SK-N-SH (cell line): ENCODE measurements at regions not wholly inside any gene's neighbourhood (a gene's known extent, or its start where the extent isn't known, plus 50 kb on each side); places are given as distances from the start of the nearest gene placed in this dataset.

ENCODE experiments used
- CTCF ChIA-PET: fragments of 300-600, 350-600 bp; formaldehyde crosslinking; extraction: SDS; loops from one replicate; lab custom pipeline; 2021; lab: Yijun Ruan, JAX
- POLR2A ChIA-PET: fragments of 350-600 bp; sonication (Branson Sonifier 250); formaldehyde crosslinking; extraction: SDS; loops from one replicate; lab custom pipeline; 2020; ENCODE audit warnings: antibody characterized with exemption, inconsistent platforms; lab: Yijun Ruan, JAX
- DNase-seq: peaks from one replicate; pipeline ENCODE4 v3.0.0; 2012
- H2AFZ ChIP-seq: fragments of 200-600 bp; sonication (generic); 2 replicates; pipeline ENCODE4 v1.8.1; 2016; ENCODE audit warnings: antibody characterized with exemption, mild to moderate bottlenecking, low read depth
- H3F3A ChIP-seq: fragments of 200-600 bp; sonication (generic); replicated peaks from 2 replicates; pipeline ENCODE3; 2016; ENCODE audit warnings: antibody characterized with exemption, mild to moderate bottlenecking; ENCODE audit not compliant: insufficient read depth
- H3K27ac ChIP-seq, 2 experiments: fragments of 200-500 bp in 1 of 2; fragments of 200-600 bp in 1 of 2; sonication (Bioruptor generic) in 1 of 2; sonication (generic), shearing (Covaris generic) in 1 of 2; 2 replicates each; pipeline versions ENCODE4 v1.5.1 to v1.6.1; 2014 to 2016; ENCODE audit warnings: low read depth in 2 of 2, inconsistent platforms in 1 of 2, low read length in 1 of 2, mild to moderate bottlenecking in 1 of 2, mixed read lengths in 1 of 2
- H3K27me3 ChIP-seq: fragments of 200-600 bp; sonication (generic), shearing (Covaris generic); 2 replicates; pipeline ENCODE4 v1.6.1; 2016; ENCODE audit warnings: mixed run types; ENCODE audit not compliant: insufficient read depth
- H3K36me3 ChIP-seq, 2 experiments: fragments of 200-500 bp in 1 of 2; fragments of 200-600 bp in 1 of 2; sonication (Bioruptor generic) in 1 of 2; sonication (generic) in 1 of 2; replicated peaks in 1 of 2; 2 replicates each; pipeline versions ENCODE3 to v1.5.1; 2014 to 2016; ENCODE audit warnings: low read length in 1 of 2, mild to moderate bottlenecking in 1 of 2; ENCODE audit not compliant: insufficient read depth in 2 of 2, control insufficient read depth in 1 of 2
- H3K4me1 ChIP-seq, 2 experiments: fragments of 200-500 bp in 1 of 2; fragments of 200-600 bp in 1 of 2; sonication (Bioruptor generic) in 1 of 2; sonication (generic), shearing (Covaris generic) in 1 of 2; 2 replicates each; pipeline versions ENCODE4 v1.5.1 to v1.6.1; 2014 to 2016; ENCODE audit warnings: low read depth in 1 of 2, low read length in 1 of 2, mixed run types in 1 of 2; ENCODE audit not compliant: insufficient read depth in 2 of 2, control insufficient read depth in 1 of 2
- H3K4me2 ChIP-seq: fragments of 200-600 bp; sonication (generic), shearing (Covaris generic); 2 replicates; pipeline ENCODE4 v1.6.1; 2017; ENCODE audit warnings: mixed run types
- H3K4me3 ChIP-seq, 2 experiments: fragments of 200-500 bp in 1 of 2; fragments of 200-600 bp in 1 of 2; sonication (Bioruptor generic) in 1 of 2; sonication (generic), shearing (Covaris generic) in 1 of 2; 2 replicates each; pipeline versions ENCODE4 v1.5.1 to v1.8.1; 2014 to 2016; ENCODE audit warnings: low read depth in 2 of 2, inconsistent platforms in 1 of 2, low read length in 1 of 2, mild to moderate bottlenecking in 1 of 2, mixed read lengths in 1 of 2, moderate library complexity in 1 of 2
- H3K79me2 ChIP-seq: fragments of 200-600 bp; sonication (generic); 2 replicates; pipeline ENCODE4 v1.8.1; 2017; ENCODE audit warnings: mild to moderate bottlenecking; ENCODE audit not compliant: insufficient read depth
- H3K9ac ChIP-seq: fragments of 200-600 bp; sonication (generic); 2 replicates; pipeline ENCODE4 v1.6.1; 2017; ENCODE audit warnings: mixed run types
- H3K9me2 ChIP-seq: fragments of 200-600 bp; sonication (generic); 2 replicates; pipeline ENCODE4 v1.6.1; 2017; ENCODE audit warnings: mixed run types
- H3K9me3 ChIP-seq: fragments of 200-600 bp; sonication (generic); 2 replicates; pipeline ENCODE4 v1.6.1; 2017; ENCODE audit warnings: mixed run types, mild to moderate bottlenecking, moderate library complexity
- H4K20me1 ChIP-seq: fragments of 200-600 bp; sonication (generic); 2 replicates; pipeline ENCODE4 v1.6.1; 2017; ENCODE audit warnings: mild to moderate bottlenecking, mixed run types; ENCODE audit not compliant: insufficient read depth
- EP300 ChIP-seq, 2 experiments: IDR thresholded peaks; 2 replicates each; pipeline versions ENCODE4 v1.4.0 to v1.6.1; 2012; ENCODE audit warnings: borderline replicate concordance in 1 of 2, low read depth in 1 of 2, low read length in 1 of 2
- FOXJ3 ChIP-seq: sonication (generic); formaldehyde crosslinking; IDR thresholded peaks from 2 replicates; pipeline ENCODE4 v1.5.1; 2020; ENCODE audit warnings: mild to moderate bottlenecking, missing genetic modification reagents
- FOXM1 ChIP-seq: IDR thresholded peaks from 2 replicates; pipeline ENCODE4 v1.4.0; 2012; ENCODE audit warnings: low read depth, mild to moderate bottlenecking
- GATA2 ChIP-seq: sonication (generic); formaldehyde crosslinking; IDR thresholded peaks from 2 replicates; pipeline ENCODE4 v1.5.0; 2020; ENCODE audit warnings: mild to moderate bottlenecking, missing genetic modification reagents
- PBX3 ChIP-seq: IDR thresholded peaks from 2 replicates; pipeline ENCODE4; 2012
- RAD21 ChIP-seq: IDR thresholded peaks from 2 replicates; pipeline ENCODE4 v1.6.1; 2012; ENCODE audit warnings: mild to moderate bottlenecking, low read length
- RXRA ChIP-seq: IDR thresholded peaks from 2 replicates; pipeline ENCODE4 v1.4.0; 2012; ENCODE audit warnings: low read depth, mild to moderate bottlenecking, borderline replicate concordance
- SMC3 ChIP-seq: IDR thresholded peaks from 2 replicates; pipeline ENCODE4 v1.6.1; 2012; ENCODE audit warnings: low read depth, low read length, improper control_type of control experiment
- TCF12 ChIP-seq: IDR thresholded peaks from 2 replicates; pipeline ENCODE4 v1.4.0; 2012
- TEAD4 ChIP-seq: IDR thresholded peaks from 2 replicates; pipeline ENCODE4 v1.4.0; 2012; ENCODE audit warnings: mild to moderate bottlenecking, borderline replicate concordance; ENCODE audit not compliant: insufficient read depth
- USF2 ChIP-seq: fragments of 150-350 bp; IDR thresholded peaks from 2 replicates; pipeline ENCODE4 v1.6.1; 2017; ENCODE audit warnings: antibody characterized with exemption, low read length, low read depth, borderline replicate concordance
- WGBS: methylation state at CpG from one replicate; pipeline ENCODE4 v1.1.6; 2017; ENCODE audit warnings: low lambda C conversion rate; 5-methylcytosine and 5-hydroxymethylcytosine counted together

GRCh38 chr5:126055348-126055729, 367.9 kb upstream of the GRAMD2B start:
- CTCF ChIA-PET = interaction anchor here (1.2 kb wide), 1 partner anchor 234 kb away, joined by 3 read pairs; no protein-coding TSS in a partner anchor
- TF ChIP-seq RXRA (no peak), GATA2 (CRISPR knock-in tag) (peak; percentile 60), EP300 (IDR thresholded peaks at IDR 0.05; ENCODE audit: borderline replicate concordance in 1 of 2, low read depth in 1 of 2, low read length in 1 of 2) (peak in 1 of 2 experiments; percentile 62; a peak in 1 of 4 replicates), PBX3 (0 out of 2 replicates have a peak, but pooled peaks have one; percentile 36)
- DNase-seq = peak; percentile 21

DNA sequence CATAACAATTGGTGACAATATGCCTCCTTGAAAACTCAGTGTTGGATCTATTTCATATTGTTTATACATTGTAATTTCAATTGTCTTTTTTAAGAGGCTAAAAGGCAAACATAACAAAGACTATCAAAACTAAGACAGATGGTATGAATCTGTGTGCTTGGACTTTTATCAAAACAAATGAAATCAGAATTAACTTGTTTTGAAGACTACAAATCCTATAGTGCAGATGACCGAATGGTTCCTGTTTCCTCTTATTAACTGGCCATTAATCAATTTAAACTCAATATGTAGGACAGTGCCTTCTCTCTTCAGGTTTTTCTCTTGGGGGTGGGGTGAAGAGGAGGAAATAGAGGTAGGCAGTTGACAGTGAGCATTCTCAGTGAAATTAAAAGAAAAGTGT, 366.9 kb upstream of the GRAMD2B start:
- Histone ChIP-seq H3K4me1 (peaks cover 0 to 24% of the 10 kb centered on the region in 2 experiments; a peak in 2 of 4 replicates), H3K4me2 (no peak overlapping the region), H3K4me3 (no peak overlapping the region), H2AFZ (no peak overlapping the region), H3K27me3 (no peaks in the 10 kb centered on the region), H3K9me3 (no peaks in the 10 kb centered on the region), H3F3A (no peaks in the 10 kb centered on the region), H3K36me3 (no peaks in the 10 kb centered on the region), H3K27ac (peak overlapping the region in 1 of 2 experiments; percentile 95; a peak in 2 of 4 replicates), H4K20me1 (no peaks in the 10 kb centered on the region), H3K79me2 (no peaks in the 10 kb centered on the region), H3K9me2 (no peaks in the 10 kb centered on the region), H3K9ac (no peak overlapping the region)
- DNase-seq = no peak
- POLR2A ChIA-PET = no interaction called here
- CTCF ChIA-PET = no interaction called here
- no peak for TF ChIP-seq FOXJ3 (CRISPR knock-in tag)
- no peak for TF ChIP-seq TEAD4
- TF ChIP-seq EP300 (IDR thresholded peaks at IDR 0.05; ENCODE audit: borderline replicate concordance in 1 of 2, low read depth in 1 of 2, low read length in 1 of 2) = peak in 1 of 2 experiments; percentile 80; a peak in 2 of 4 replicates
- peak; percentile 50 for TF ChIP-seq TCF12
- TF ChIP-seq USF2 = no peak
- TF ChIP-seq FOXM1 = no peak
- no peak for TF ChIP-seq SMC3
- TF ChIP-seq RAD21 = peak; percentile 0; the same call in 1 of the 2 replicates
- TF ChIP-seq GATA2 (CRISPR knock-in tag) = no peak
- WGBS = 30% methylated on average over 1 of the region's 1 CpG

More at GRCh38 chr5:126055348-126055729, 367.9 kb upstream of the GRAMD2B start:
- no peak overlapping the region for H3K9ac ChIP-seq
- POLR2A ChIA-PET = no interaction called here
- peaks cover 0 to 24% of the 10 kb centered on the region in 2 experiments; a peak in 2 of 4 replicates for H3K4me1 ChIP-seq
- no peaks in the 10 kb centered on the region for H3K9me2 ChIP-seq
- H3K4me2 ChIP-seq = no peak overlapping the region
- H3K9me3 ChIP-seq = no peaks in the 10 kb centered on the region
- no peaks in the 10 kb centered on the region for H4K20me1 ChIP-seq
- no peak overlapping the region for H3K4me3 ChIP-seq
- no peak overlapping the region for H2AFZ ChIP-seq
- H3K36me3 ChIP-seq = no peaks in the 10 kb centered on the region
- no peaks in the 10 kb centered on the region for H3F3A ChIP-seq
- 74% methylated on average over 2 of the region's 2 CpGs for WGBS
- H3K27ac ChIP-seq = peak overlapping the region in 1 of 2 experiments; percentile 95; a peak in 2 of 4 replicates
- H3K79me2 ChIP-seq = no peaks in the 10 kb centered on the region
- no peaks in the 10 kb centered on the region for H3K27me3 ChIP-seq
